Adrenal gland (tissue), 5 donors: ENCODE measurements at regions not wholly inside any gene's neighbourhood (a gene's known extent, or its start where the extent isn't known, plus 50 kb on each side); places are given as distances from the start of the nearest gene placed in this dataset.

Experiments used
- POLR2A ChIP-seq, 2 donors: fragments of 450-650 bp; IDR thresholded peaks; one replicate each; pipeline ENCODE4 v1.6.1; 2017; ENCODE audit warnings: antibody characterized with exemption in 2 of 2, mild to moderate bottlenecking in 2 of 2, moderate library complexity in 1 of 2
- TF ChIP-seq, protein P1 (sequence below), 6 experiments: fragments of 450-650 bp in 4 of 6; fragments of 200-600 bp in 2 of 6; sonication (generic) in 1 of 6; IDR thresholded peaks; 1 replicate in 5 of 6; 2 replicates in 1 of 6; pipeline versions ENCODE4 v1.5.1 to v1.8.0; 2016 to 2021; ENCODE audit warnings: antibody characterized with exemption in 6 of 6, mild to moderate bottlenecking in 2 of 6, moderate library complexity in 1 of 6
- donor health status: DM: no; HTN: no; CAD: no.

DNA sequence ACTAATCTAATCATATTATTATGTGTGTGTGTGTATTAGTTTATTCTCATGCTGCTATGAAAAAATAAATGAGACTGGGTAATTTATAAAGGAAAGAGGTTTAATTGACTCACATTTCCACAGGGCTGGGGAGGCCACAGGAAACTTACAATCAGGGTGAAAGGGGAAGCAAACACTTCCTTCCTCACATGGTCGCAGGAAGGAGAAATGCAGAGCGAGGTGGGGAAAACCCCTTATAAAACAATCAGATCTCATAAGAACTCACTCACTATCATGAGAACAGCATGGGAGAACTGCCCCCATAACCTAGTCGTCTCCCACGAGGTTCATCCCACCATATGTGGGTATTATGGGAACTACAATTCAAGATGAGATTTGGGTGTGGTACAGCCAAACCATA, 190.9 kb upstream of the TAPT1 start:
- TF ChIP-seq, protein P1, sequence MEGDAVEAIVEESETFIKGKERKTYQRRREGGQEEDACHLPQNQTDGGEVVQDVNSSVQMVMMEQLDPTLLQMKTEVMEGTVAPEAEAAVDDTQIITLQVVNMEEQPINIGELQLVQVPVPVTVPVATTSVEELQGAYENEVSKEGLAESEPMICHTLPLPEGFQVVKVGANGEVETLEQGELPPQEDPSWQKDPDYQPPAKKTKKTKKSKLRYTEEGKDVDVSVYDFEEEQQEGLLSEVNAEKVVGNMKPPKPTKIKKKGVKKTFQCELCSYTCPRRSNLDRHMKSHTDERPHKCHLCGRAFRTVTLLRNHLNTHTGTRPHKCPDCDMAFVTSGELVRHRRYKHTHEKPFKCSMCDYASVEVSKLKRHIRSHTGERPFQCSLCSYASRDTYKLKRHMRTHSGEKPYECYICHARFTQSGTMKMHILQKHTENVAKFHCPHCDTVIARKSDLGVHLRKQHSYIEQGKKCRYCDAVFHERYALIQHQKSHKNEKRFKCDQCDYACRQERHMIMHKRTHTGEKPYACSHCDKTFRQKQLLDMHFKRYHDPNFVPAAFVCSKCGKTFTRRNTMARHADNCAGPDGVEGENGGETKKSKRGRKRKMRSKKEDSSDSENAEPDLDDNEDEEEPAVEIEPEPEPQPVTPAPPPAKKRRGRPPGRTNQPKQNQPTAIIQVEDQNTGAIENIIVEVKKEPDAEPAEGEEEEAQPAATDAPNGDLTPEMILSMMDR (IDR thresholded peaks at IDR 0.05): no peak
- TF ChIP-seq POLR2A (IDR thresholded peaks at IDR 0.05): no peak
